OCI-LY3 (cell line): ENCODE measurements at regions not wholly inside any gene's neighbourhood (a gene's known extent, or its start where the extent isn't known, plus 50 kb on each side); places are given as distances from the start of the nearest gene placed in this dataset.
"Not testable (repeated sequence)": the region's sequence is repeated elsewhere in the genome, so short reads cannot be mapped to it uniquely, and the experiment has no call there.

Experiments
- H2AFZ ChIP-seq: fragments of 200-600, 300-600 bp; shearing (Covaris generic); 2 replicates; pipeline ENCODE4 v1.6.0; 2014; ENCODE audit warnings: antibody characterized with exemption, low read depth, low read length
- H3K27ac ChIP-seq: fragments of 200-600, 300-600 bp; sonication (generic); 2 replicates; pipeline ENCODE4 v1.5.1; 2014; ENCODE audit warnings: mild to moderate bottlenecking, low read length, moderate library complexity, mixed read lengths
- H3K27me3 ChIP-seq: fragments of 200-600, 300-600 bp; sonication (generic); 2 replicates; pipeline ENCODE4 v1.6.1; 2014; ENCODE audit warnings: low read depth, low read length, mixed read lengths
- H3K36me3 ChIP-seq: fragments of 200-600, 300-600 bp; sonication (generic); replicated peaks from 2 replicates; pipeline ENCODE3; 2014; ENCODE audit warnings: low read depth, low read length, mixed read lengths
- H3K4me1 ChIP-seq: fragments of 300-600, 200-600 bp; sonication (generic); 2 replicates; pipeline ENCODE4 v1.6.1; 2014; ENCODE audit warnings: low read length, mixed read lengths
- H3K4me2 ChIP-seq: fragments of 200-600, 300-600 bp; sonication (generic); 2 replicates; pipeline ENCODE4 v1.6.1; 2014; ENCODE audit warnings: low read length, mixed read lengths
- H3K4me3 ChIP-seq: fragments of 300-600, 200-600 bp; sonication (generic); 2 replicates; pipeline ENCODE4 v1.5.1; 2014; ENCODE audit warnings: antibody characterized with exemption, mild to moderate bottlenecking, low read length, moderate library complexity
- H3K79me2 ChIP-seq: fragments of 300-600, 200-600 bp; shearing (Covaris generic); 2 replicates; pipeline ENCODE4 v1.6.1; 2014; ENCODE audit warnings: mild to moderate bottlenecking, low read length, mixed read lengths
- H3K9ac ChIP-seq: fragments of 300-600, 200-600 bp; shearing (Covaris generic); 2 replicates; pipeline ENCODE4 v1.6.0; 2014; ENCODE audit warnings: mild to moderate bottlenecking, low read length, moderate library complexity
- H3K9me3 ChIP-seq: fragments of 200-600, 300-600 bp; shearing (Covaris generic); 2 replicates; pipeline ENCODE4 v1.6.1; 2014; ENCODE audit warnings: low read length, mixed read lengths; ENCODE audit not compliant: insufficient read depth
- H4K20me1 ChIP-seq: fragments of 200-600, 300-600 bp; sonication (generic); 2 replicates; pipeline ENCODE4 v1.6.1; 2016; ENCODE audit warnings: low read length, mixed read lengths; ENCODE audit not compliant: insufficient read depth
- CTCF ChIP-seq: fragments of 200-600, 300-600 bp; sonication (generic); IDR thresholded peaks from 2 replicates; pipeline ENCODE4 v1.5.1; 2014; ENCODE audit warnings: antibody characterized with exemption, low read length, low read depth
- EZH2phosphoT487 ChIP-seq: fragments of 200-600 bp; shearing (Covaris generic); IDR thresholded peaks from 2 replicates; pipeline ENCODE4 v1.6.1; 2018; ENCODE audit warnings: antibody characterized with exemption, mixed run types, low read depth

- Histone ChIP-seq H3K4me1 (peaks cover 12% of the 10 kb centered on the region; the same call in 1 of the 2 replicates), H3K36me3 (no peaks in the 10 kb centered on the region), H3K27me3 (no peaks in the 10 kb centered on the region), H3K79me2 (no peaks in the 10 kb centered on the region), H3K4me3 (no peak overlapping the region), H3K27ac (no peak overlapping the region), H3K9ac (no peak overlapping the region), H3K9me3 (no peaks in the 10 kb centered on the region), H3K4me2 (no peak overlapping the region), H4K20me1 (no peaks in the 10 kb centered on the region), H2AFZ (no peak overlapping the region)
- no peak for TF ChIP-seq EZH2phosphoT487
- no peak for TF ChIP-seq CTCF
Measured at GRCh38 chr9:136603216-136603615, 57.4 kb upstream of the NOTCH1 start.

- no peak for TF ChIP-seq CTCF
- TF ChIP-seq EZH2phosphoT487: no peak
- H3K27ac ChIP-seq: no peak overlapping the region
- no peaks in the 10 kb centered on the region for H3K27me3 ChIP-seq
Measured at GRCh38 chr9:136602193-136602885, 56.5 kb upstream of the NOTCH1 start.

GRCh38 chr9:136601250-136601973 lies 55.6 kb upstream of the NOTCH1 start:
- not testable (repeated sequence) for H3K4me1 ChIP-seq, H3K27me3 ChIP-seq, H3K9ac ChIP-seq, H2AFZ ChIP-seq, H3K9me3 ChIP-seq, H3K4me3 ChIP-seq, H4K20me1 ChIP-seq, H3K27ac ChIP-seq, H3K4me2 ChIP-seq, H3K36me3 ChIP-seq, H3K79me2 ChIP-seq

More at GRCh38 chr9:136602193-136602885, 56.5 kb upstream of the NOTCH1 start:
- Histone ChIP-seq H3K9ac (no peak overlapping the region), H3K4me1 (peaks cover 12% of the 10 kb centered on the region; the same call in 1 of the 2 replicates), H3K4me3 (no peak overlapping the region), H3K9me3 (no peaks in the 10 kb centered on the region), H3K4me2 (0 out of 2 replicates have a peak overlapping the region, but pooled peaks have one; percentile 5), H2AFZ (no peak overlapping the region), H3K36me3 (no peaks in the 10 kb centered on the region), H4K20me1 (no peaks in the 10 kb centered on the region), H3K79me2 (no peaks in the 10 kb centered on the region)

GRCh38 chr9:136599811-136600660 lies 54.2 kb upstream of the NOTCH1 start:
- Histone ChIP-seq H3K9ac (no peak overlapping the region), H4K20me1 (no peaks in the 10 kb centered on the region), H3K36me3 (no peaks in the 10 kb centered on the region), H3K4me2 (no peak overlapping the region), H3K4me3 (no peak overlapping the region), H2AFZ (no peak overlapping the region), H3K9me3 (no peaks in the 10 kb centered on the region), H3K27me3 (no peaks in the 10 kb centered on the region), H3K27ac (no peak overlapping the region), H3K79me2 (no peaks in the 10 kb centered on the region), H3K4me1 (peaks cover 4% of the 10 kb centered on the region; the same call in 1 of the 2 replicates)
- TF ChIP-seq EZH2phosphoT487: no peak
- no peak for TF ChIP-seq CTCF
